MM.1S (cell line): ENCODE measurements at regions not wholly inside any gene's neighbourhood (a gene's known extent, or its start where the extent isn't known, plus 50 kb on each side); places are given as distances from the start of the nearest gene placed in this dataset.

Experiments
- CTCF ChIP-seq: fragments of 300-600 bp; sonication (generic); IDR thresholded peaks from 2 replicates; pipeline ENCODE4 v1.5.1; 2016; ENCODE audit warnings: antibody characterized with exemption, low read length, mixed read lengths
- EZH2 ChIP-seq: fragments of 300-600 bp; sonication (generic); optimal IDR thresholded peaks from 2 replicates; pipeline ENCODE3; 2017; ENCODE audit warnings: low read depth, mild to moderate bottlenecking, antibody characterized with exemption, low read length, mixed read lengths
- EZH2phosphoT487 ChIP-seq: fragments of 300-600 bp; sonication (generic); IDR thresholded peaks from 2 replicates; pipeline ENCODE4 v1.6.1; 2018; ENCODE audit warnings: antibody characterized with exemption, low read length

GRCh38 chr12:126757326-126757725 is 1509.6 kb upstream of the TMEM132C start:
- TF ChIP-seq CTCF = no peak
- TF ChIP-seq EZH2 = no peak
- TF ChIP-seq EZH2phosphoT487 = no peak
